SK-N-SH treated with all-trans-retinoic acid at 6 μM for 48 hours (cell line): ENCODE measurements at regions not wholly inside any gene's neighbourhood (a gene's known extent, or its start where the extent isn't known, plus 50 kb on each side); places are given as distances from the start of the nearest gene placed in this dataset.

Experiments
- ARNTL ChIP-seq: fragments of 450-650 bp; formaldehyde crosslinking; IDR thresholded peaks from 2 replicates; pipeline ENCODE4 v1.5.0; 2020; ENCODE audit warnings: low read depth, mild to moderate bottlenecking, moderate library complexity, borderline replicate concordance
- BACH2 ChIP-seq: fragments of 250-450 bp; sonication (Bioruptor Pico); IDR thresholded peaks from 2 replicates; pipeline ENCODE4 v1.9.0; 2021; ENCODE audit warnings: mild to moderate bottlenecking, borderline replicate concordance
- CSDC2 ChIP-seq: fragments of 250-450 bp; sonication (Bioruptor Pico); IDR thresholded peaks from 2 replicates; pipeline ENCODE4 v1.5.0; 2020; ENCODE audit warnings: mild to moderate bottlenecking, moderate library complexity
- ESRRG ChIP-seq: fragments of 250-450 bp; sonication (Bioruptor Pico); IDR thresholded peaks from 2 replicates; pipeline ENCODE4 v1.6.1; 2021; ENCODE audit warnings: mild to moderate bottlenecking
- OSR1 ChIP-seq: fragments of 250-450 bp; sonication (Bioruptor Pico); IDR thresholded peaks from 2 replicates; pipeline ENCODE4 v1.8.0; 2022; ENCODE audit warnings: moderate library complexity, mild to moderate bottlenecking, inconsistent platforms
- PPARA ChIP-seq: fragments of 250-450 bp; sonication (Bioruptor Pico); IDR thresholded peaks from 2 replicates; pipeline ENCODE4 v1.5.0; 2020; ENCODE audit warnings: mild to moderate bottlenecking, borderline replicate concordance
- RARB ChIP-seq: fragments of 250-450 bp; sonication (Bioruptor Pico); IDR thresholded peaks from 2 replicates; pipeline ENCODE4 v1.8.0; 2021; ENCODE audit warnings: mild to moderate bottlenecking, moderate library complexity
- SNAI2 ChIP-seq: fragments of 250-450 bp; sonication (Bioruptor Pico); IDR thresholded peaks from 2 replicates; pipeline ENCODE4 v1.5.0; 2020; ENCODE audit warnings: mild to moderate bottlenecking, moderate library complexity
- TCF4 ChIP-seq: fragments of 250-450 bp; sonication (Bioruptor Pico); IDR thresholded peaks from 2 replicates; pipeline ENCODE4 v1.8.0; 2021; ENCODE audit warnings: mild to moderate bottlenecking, moderate library complexity, borderline replicate concordance
- ZC3H10 ChIP-seq: fragments of 250-450 bp; sonication (Bioruptor Pico); IDR thresholded peaks from 2 replicates; pipeline ENCODE4 v1.5.1; 2021; ENCODE audit warnings: mild to moderate bottlenecking, moderate library complexity
- ZFP3 ChIP-seq: fragments of 250-450 bp; sonication (Bioruptor Pico); IDR thresholded peaks from 2 replicates; pipeline ENCODE4 v1.5.0; 2020; ENCODE audit warnings: mild to moderate bottlenecking, moderate library complexity
- ZNF565 ChIP-seq: fragments of 450-650 bp; formaldehyde crosslinking; conservative IDR thresholded peaks from 2 replicates; pipeline ENCODE4 v1.5.0; 2020; ENCODE audit warnings: low read depth, mild to moderate bottlenecking, moderate library complexity
- TF ChIP-seq, protein P1 (sequence below): fragments of 250-450 bp; sonication (Bioruptor Pico); IDR thresholded peaks from 2 replicates; pipeline ENCODE4 v1.5.1; 2021; ENCODE audit warnings: mild to moderate bottlenecking, moderate library complexity
- TF ChIP-seq, protein P2 (sequence below): fragments of 250-450 bp; sonication (Bioruptor Pico); IDR thresholded peaks from 2 replicates; pipeline ENCODE4 v1.8.0; 2020; ENCODE audit warnings: mild to moderate bottlenecking, moderate library complexity, borderline replicate concordance

DNA sequence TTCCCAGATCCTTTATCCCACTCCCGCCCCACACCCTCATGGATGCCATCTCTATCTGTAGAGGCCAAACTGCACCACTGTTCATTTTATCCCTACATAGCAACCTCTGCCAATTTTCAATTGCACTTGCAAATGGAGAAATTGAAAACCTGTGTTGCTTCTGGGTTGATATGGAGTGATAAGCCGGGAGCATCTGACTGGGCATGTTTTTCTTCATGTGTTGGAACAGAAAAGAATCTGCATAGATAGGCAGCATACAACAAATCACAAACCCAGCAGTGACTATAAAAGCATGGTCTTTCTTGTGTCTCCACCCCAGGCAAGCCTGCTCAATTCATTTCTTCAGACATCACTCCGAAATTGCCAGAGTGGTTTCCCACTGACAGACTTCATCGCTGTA, 608.8 kb upstream of the CAMK1G start:
- TF ChIP-seq ZFP3 (CRISPR knock-in tag) (no peak), RARB (CRISPR knock-in tag) (no peak), SNAI2 (CRISPR knock-in tag) (no peak), ZC3H10 (no peak), BACH2 (no peak), OSR1 (CRISPR knock-in tag) (no peak), ARNTL (CRISPR knock-in tag) (no peak), TCF4 (CRISPR knock-in tag) (no peak), ZNF565 (CRISPR knock-in tag) (no peak), ESRRG (no peak), PPARA (CRISPR knock-in tag) (no peak), CSDC2 (CRISPR knock-in tag) (no peak)
- TF ChIP-seq, protein P1, sequence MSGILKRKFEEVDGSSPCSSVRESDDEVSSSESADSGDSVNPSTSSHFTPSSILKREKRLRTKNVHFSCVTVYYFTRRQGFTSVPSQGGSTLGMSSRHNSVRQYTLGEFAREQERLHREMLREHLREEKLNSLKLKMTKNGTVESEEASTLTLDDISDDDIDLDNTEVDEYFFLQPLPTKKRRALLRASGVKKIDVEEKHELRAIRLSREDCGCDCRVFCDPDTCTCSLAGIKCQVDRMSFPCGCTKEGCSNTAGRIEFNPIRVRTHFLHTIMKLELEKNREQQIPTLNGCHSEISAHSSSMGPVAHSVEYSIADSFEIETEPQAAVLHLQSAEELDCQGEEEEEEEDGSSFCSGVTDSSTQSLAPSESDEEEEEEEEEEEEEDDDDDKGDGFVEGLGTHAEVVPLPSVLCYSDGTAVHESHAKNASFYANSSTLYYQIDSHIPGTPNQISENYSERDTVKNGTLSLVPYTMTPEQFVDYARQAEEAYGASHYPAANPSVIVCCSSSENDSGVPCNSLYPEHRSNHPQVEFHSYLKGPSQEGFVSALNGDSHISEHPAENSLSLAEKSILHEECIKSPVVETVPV (CRISPR knock-in tag), result no peak
- TF ChIP-seq, protein P2, sequence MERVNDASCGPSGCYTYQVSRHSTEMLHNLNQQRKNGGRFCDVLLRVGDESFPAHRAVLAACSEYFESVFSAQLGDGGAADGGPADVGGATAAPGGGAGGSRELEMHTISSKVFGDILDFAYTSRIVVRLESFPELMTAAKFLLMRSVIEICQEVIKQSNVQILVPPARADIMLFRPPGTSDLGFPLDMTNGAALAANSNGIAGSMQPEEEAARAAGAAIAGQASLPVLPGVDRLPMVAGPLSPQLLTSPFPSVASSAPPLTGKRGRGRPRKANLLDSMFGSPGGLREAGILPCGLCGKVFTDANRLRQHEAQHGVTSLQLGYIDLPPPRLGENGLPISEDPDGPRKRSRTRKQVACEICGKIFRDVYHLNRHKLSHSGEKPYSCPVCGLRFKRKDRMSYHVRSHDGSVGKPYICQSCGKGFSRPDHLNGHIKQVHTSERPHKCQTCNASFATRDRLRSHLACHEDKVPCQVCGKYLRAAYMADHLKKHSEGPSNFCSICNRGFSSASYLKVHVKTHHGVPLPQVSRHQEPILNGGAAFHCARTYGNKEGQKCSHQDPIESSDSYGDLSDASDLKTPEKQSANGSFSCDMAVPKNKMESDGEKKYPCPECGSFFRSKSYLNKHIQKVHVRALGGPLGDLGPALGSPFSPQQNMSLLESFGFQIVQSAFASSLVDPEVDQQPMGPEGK (CRISPR knock-in tag), result no peak
